ENCODE measurements at regions not wholly inside any gene's neighbourhood (a gene's known extent, or its start where the extent isn't known, plus 50 kb on each side); places are given as distances from the start of the nearest gene placed in this dataset. TPM values are rescaled to one million over a fixed set of nuclear protein-coding genes. Genes with fewer than 3 reads are reported as not detected.

Small RNA genes in the stretch of these regions (small RNA-seq; reads per million reads assigned to genes)
- not detected for gene MIR4533 (ENCODE audit: insufficient read depth)
- not detected for gene MIR548AG2 (ENCODE audit: insufficient read depth)
- gene MIR646 (ENCODE audit: insufficient read depth): not detected

All from neuronal stem cell (in vitro differentiated cells).